Epithelial cell of proximal tubule (primary cell): ENCODE measurements at regions not wholly inside any gene's neighbourhood (a gene's known extent, or its start where the extent isn't known, plus 50 kb on each side); places are given as distances from the start of the nearest gene placed in this dataset.

ENCODE experiments used
- DNase-seq: peaks from one replicate; pipeline ENCODE4 v3.0.0-alpha.2; 2011; ENCODE audit warnings: low read depth
- H3K4me3 ChIP-seq: 2 replicates; pipeline ENCODE4 v1.5.1; 2011; ENCODE audit warnings: low read depth, mild to moderate bottlenecking, low read length
- TF ChIP-seq, protein P1 (sequence below): conservative IDR thresholded peaks from 2 replicates; pipeline ENCODE4 v1.5.1; 2012; ENCODE audit warnings: low read depth, mild to moderate bottlenecking, low read length

DNA sequence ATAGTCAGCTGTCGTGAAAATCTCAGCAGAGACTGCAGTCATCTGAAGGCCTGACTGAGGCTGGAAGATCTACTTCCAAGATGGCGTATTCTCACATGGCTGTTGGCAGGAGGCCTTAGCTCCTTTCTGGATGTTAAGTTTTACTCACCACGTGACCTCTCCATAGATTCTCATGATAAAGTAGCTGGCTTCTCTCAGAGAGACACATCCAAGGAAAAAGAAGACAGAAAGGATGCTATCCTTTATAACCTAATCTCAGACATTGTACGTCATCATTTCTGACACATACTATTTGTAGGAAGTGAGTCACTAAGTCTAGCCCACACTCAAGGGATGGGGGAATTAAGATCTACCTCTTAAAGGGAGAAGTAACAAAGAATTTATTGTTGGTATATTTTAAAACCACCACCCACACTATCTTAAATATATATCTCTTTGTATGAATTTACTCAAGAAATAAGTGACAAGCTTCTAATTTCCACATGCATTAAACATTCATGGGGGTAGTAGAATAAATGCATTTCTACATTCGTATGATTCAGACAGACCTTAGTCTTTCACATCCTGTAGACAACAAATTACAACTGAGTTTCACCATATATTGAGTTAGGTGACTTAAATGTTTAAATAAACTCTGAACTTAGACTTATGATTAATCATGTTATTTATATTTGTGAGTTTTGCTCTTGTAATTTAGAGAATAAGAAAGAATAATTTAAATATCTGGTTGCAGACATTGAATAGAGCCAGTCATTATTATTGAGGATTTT, 411.0 kb downstream of the LRIG3 start:
- no peak overlapping the region for H3K4me3 ChIP-seq
- no peak for DNase-seq
- TF ChIP-seq, protein P1, sequence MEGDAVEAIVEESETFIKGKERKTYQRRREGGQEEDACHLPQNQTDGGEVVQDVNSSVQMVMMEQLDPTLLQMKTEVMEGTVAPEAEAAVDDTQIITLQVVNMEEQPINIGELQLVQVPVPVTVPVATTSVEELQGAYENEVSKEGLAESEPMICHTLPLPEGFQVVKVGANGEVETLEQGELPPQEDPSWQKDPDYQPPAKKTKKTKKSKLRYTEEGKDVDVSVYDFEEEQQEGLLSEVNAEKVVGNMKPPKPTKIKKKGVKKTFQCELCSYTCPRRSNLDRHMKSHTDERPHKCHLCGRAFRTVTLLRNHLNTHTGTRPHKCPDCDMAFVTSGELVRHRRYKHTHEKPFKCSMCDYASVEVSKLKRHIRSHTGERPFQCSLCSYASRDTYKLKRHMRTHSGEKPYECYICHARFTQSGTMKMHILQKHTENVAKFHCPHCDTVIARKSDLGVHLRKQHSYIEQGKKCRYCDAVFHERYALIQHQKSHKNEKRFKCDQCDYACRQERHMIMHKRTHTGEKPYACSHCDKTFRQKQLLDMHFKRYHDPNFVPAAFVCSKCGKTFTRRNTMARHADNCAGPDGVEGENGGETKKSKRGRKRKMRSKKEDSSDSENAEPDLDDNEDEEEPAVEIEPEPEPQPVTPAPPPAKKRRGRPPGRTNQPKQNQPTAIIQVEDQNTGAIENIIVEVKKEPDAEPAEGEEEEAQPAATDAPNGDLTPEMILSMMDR = no peak

DNA sequence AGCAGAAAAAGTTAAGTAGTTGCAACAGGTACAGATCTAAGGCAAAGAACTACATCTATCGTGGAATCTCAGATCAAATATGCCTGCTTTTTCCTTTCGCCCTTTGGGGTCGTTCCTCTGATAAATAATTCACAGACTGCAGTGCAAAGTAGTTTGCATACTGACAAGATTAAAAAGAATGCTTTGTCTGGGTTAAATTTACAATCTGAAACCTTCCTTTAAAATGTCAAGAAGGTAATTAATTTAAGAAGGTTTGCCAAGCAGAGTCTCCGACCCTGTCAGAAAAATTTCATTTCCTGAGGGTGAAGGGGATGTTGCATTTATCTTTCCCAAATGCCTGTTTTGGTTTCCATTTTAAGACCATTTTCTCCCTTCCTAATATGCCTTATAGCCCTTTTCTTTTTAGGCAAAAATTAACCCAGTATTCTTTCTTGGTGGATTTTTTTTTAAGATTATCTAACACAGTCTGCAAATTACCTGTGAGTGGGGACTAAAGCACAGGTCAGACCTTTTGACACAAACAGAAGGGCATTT, 406.9 kb downstream of the LRIG3 start:
- no peak for DNase-seq
- H3K4me3 ChIP-seq = no peak overlapping the region
- TF ChIP-seq, protein P1 = no peak

DNA sequence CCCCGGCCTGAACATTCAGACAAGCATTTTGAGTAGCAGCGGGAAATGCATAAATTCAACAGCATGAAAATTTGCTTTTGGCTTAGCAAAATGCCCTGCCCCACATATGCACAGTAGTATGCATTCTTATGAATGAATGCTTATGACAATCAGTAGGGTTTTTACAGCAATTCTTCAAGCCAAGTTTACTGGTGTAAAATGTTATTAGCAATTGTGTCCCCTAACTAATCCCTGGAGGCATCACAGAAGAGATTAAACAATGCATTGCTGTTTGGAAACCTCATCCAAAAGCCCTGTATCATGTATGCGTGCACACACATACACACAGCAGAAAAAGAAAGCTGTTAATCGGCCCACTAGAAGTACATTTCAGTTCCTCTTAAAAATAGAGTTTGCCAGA, 406.5 kb downstream of the LRIG3 start:
- no peak for DNase-seq
- no peak overlapping the region for H3K4me3 ChIP-seq
- TF ChIP-seq, protein P1 = no peak

DNA sequence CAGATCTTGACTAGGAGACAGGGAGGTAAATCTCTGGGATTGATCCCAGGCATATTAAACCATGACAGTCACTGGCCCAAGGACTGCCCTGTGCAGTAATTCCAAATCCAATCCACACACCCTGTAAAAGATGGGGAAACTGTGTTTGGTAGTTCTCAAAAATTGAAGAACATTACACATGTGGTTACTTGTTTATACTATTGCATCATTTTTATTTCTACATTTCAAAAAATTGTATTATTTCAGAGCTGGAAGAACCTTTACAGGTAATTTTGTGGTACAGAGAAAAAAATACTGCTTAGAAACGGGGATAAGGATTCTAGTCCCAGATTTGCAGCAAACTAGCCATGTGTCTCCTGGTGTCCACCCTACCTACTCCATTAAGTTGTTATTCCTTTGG, 400.5 kb downstream of the LRIG3 start:
- TF ChIP-seq, protein P1 = no peak
- no peak overlapping the region for H3K4me3 ChIP-seq
- no peak for DNase-seq

DNA sequence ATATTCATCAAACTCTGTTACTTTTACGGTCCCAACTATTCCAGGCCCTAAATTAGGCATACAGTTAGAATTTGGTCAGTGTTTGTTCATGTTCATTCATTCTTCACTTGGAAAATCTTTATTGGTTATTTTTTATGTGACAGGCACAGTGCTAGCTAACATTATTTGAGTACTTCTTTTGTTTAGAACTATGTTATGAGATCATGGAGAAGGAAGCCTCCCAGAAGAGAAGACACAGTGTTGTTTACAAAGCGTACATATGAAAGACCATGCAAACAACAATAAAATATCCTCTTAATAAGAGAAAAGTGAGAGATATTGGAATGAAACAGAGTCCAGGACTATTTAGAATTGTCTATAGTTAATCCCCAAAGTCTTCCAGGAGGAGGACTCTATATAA, 399.2 kb downstream of the LRIG3 start:
- TF ChIP-seq, protein P1 = no peak
- no peak overlapping the region for H3K4me3 ChIP-seq

DNA sequence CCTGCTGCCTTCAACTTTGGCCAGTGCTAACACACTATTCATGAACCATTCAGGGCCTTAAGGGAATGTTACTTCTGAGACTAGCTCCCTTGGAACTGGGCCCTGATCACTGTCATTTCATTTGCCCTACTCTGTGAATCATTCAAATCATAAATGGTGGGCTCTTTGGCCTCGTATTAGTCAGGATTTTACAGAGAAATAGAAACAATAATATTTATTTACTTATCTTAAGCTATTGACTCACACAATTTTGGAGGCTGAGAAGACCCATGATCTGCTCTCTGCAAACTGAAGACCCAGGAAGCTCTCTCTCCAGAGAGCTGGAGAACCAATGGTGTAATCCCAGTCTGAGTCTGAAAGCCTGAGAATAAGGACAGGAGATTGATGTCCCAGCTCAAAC, 398.5 kb downstream of the LRIG3 start:
- DNase-seq = no peak
- TF ChIP-seq, protein P1 = no peak
- no peak overlapping the region for H3K4me3 ChIP-seq

More for the DNA sequence above, 399.2 kb downstream of the LRIG3 start:
- no peak for DNase-seq

DNA sequence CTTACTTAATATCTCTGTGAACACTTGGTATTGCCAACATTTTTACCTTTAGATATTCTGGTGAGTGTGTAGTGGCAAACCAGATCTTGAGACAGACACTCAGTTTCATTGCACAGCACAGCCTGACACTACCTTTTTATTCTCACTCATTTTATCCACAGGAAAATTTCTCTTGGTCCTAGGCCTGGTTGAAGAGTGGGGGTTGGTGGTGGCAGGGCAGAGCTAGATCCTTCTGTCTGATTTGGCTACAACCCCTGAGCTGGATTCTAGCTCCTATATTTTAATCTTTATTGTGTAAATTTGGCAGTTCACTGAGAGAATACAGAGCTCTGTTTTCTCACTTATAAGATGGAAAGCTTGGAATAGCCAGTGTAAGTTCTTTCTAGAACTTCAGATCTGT, 396.9 kb downstream of the LRIG3 start:
- TF ChIP-seq, protein P1 = no peak
- no peak overlapping the region for H3K4me3 ChIP-seq
- no peak for DNase-seq
